ENCODE measurements at regions not wholly inside any gene's neighbourhood (a gene's known extent, or its start where the extent isn't known, plus 50 kb on each side); places are given as distances from the start of the nearest gene placed in this dataset.
"Not testable (repeated sequence)": the region's sequence is repeated elsewhere in the genome, so short reads cannot be mapped to it uniquely, and the experiment has no call there.

- H3K4me1 ChIP-seq (ENCODE audit: control insufficient read depth in 1 of 2, insufficient read depth in 2 of 2, low read length in 2 of 2) = no peaks in the 10 kb centered on the region
- no peak overlapping the region for H4K91ac ChIP-seq (ENCODE audit: low read depth, low read length)
- H2BK120ac ChIP-seq (ENCODE audit: insufficient read depth, low read length, poor library complexity) = no peak overlapping the region
- no peak overlapping the region for H2AFZ ChIP-seq (ENCODE audit: insufficient read depth, low read length, poor library complexity)
- no peaks in the 10 kb centered on the region for H3K27me3 ChIP-seq (ENCODE audit: insufficient read depth, low read length)
- no peak overlapping the region for H3K4ac ChIP-seq (ENCODE audit: low read depth, low read length)
- H4K8ac ChIP-seq (ENCODE audit: low read depth, low read length) = no peak overlapping the region
- H2BK5ac ChIP-seq (ENCODE audit: low read depth, low read length, poor library complexity) = no peak overlapping the region
- H4K12ac ChIP-seq (ENCODE audit: low read depth, low read length) = no peak overlapping the region
- no peak overlapping the region for H2BK12ac ChIP-seq (ENCODE audit: low read length)
- H3K36me3 ChIP-seq (ENCODE audit: control insufficient read depth in 1 of 2, insufficient read depth in 2 of 2, low read length in 2 of 2) = no peaks in the 10 kb centered on the region
- peaks cover 3% of the 10 kb centered on the region for H3K9me3 ChIP-seq (ENCODE audit: insufficient read depth, low read depth, low read length)
- no peak for DNase-seq
- no peaks in the 10 kb centered on the region for H3K79me1 ChIP-seq (ENCODE audit: low read length)
- no peak overlapping the region for H3K23ac ChIP-seq (ENCODE audit: low read length)
- no peak overlapping the region for H3K18ac ChIP-seq (ENCODE audit: low read length)
- H3K27ac ChIP-seq (ENCODE audit: low read depth, low read length) = no peak overlapping the region
- no peak overlapping the region for H3K14ac ChIP-seq (ENCODE audit: low read length)
- no peak overlapping the region for H2AK5ac ChIP-seq (ENCODE audit: low read length)
- H3K79me2 ChIP-seq (ENCODE audit: control insufficient read depth, insufficient read depth, low read length, poor library complexity) = no peaks in the 10 kb centered on the region
- H3K4me3 ChIP-seq (ENCODE audit: low read depth, low read length) = no peak overlapping the region
- no peak overlapping the region for H3K4me2 ChIP-seq (ENCODE audit: low read length)
- H3K9ac ChIP-seq (ENCODE audit: low read length) = no peak overlapping the region
Observed at GRCh38 chr10:61195211-61195610, 251.2 kb upstream of the RHOBTB1 start.

- not testable (repeated sequence) for H3K36me3 ChIP-seq (ENCODE audit: control insufficient read depth in 1 of 2, insufficient read depth in 2 of 2, low read length in 2 of 2); H3K79me1 ChIP-seq (ENCODE audit: low read length); H2AK5ac ChIP-seq (ENCODE audit: low read length); H3K4ac ChIP-seq (ENCODE audit: low read depth, low read length); H3K4me1 ChIP-seq (ENCODE audit: control insufficient read depth in 1 of 2, insufficient read depth in 2 of 2, low read length in 2 of 2); H3K27ac ChIP-seq (ENCODE audit: low read depth, low read length); H2AFZ ChIP-seq (ENCODE audit: insufficient read depth, low read length, poor library complexity); H3K4me2 ChIP-seq (ENCODE audit: low read length); H2BK120ac ChIP-seq (ENCODE audit: insufficient read depth, low read length, poor library complexity); H4K8ac ChIP-seq (ENCODE audit: low read depth, low read length); H3K4me3 ChIP-seq (ENCODE audit: low read depth, low read length); H4K91ac ChIP-seq (ENCODE audit: low read depth, low read length); H4K12ac ChIP-seq (ENCODE audit: low read depth, low read length); H3K9ac ChIP-seq (ENCODE audit: low read length); DNase-seq; H3K14ac ChIP-seq (ENCODE audit: low read length); H3K23ac ChIP-seq (ENCODE audit: low read length); H3K79me2 ChIP-seq (ENCODE audit: control insufficient read depth, insufficient read depth, low read length, poor library complexity); H3K27me3 ChIP-seq (ENCODE audit: insufficient read depth, low read length); H3K9me3 ChIP-seq (ENCODE audit: insufficient read depth, low read depth, low read length); H2BK12ac ChIP-seq (ENCODE audit: low read length); H2BK5ac ChIP-seq (ENCODE audit: low read depth, low read length, poor library complexity); H3K18ac ChIP-seq (ENCODE audit: low read length)
- WGBS (ENCODE audit: extremely low coverage, insufficient coverage, insufficient read length) = no CpG with 5 or more reads among the region's 2 CpGs
Observed at GRCh38 chr10:61192589-61192988, 248.6 kb upstream of the RHOBTB1 start.

- H3K4me2 ChIP-seq (ENCODE audit: low read length) = no peak overlapping the region
- H4K8ac ChIP-seq (ENCODE audit: low read depth, low read length) = no peak overlapping the region
- no peak overlapping the region for H3K4ac ChIP-seq (ENCODE audit: low read depth, low read length)
- H2BK120ac ChIP-seq (ENCODE audit: insufficient read depth, low read length, poor library complexity) = no peak overlapping the region
- H3K14ac ChIP-seq (ENCODE audit: low read length) = no peak overlapping the region
- H3K27me3 ChIP-seq (ENCODE audit: insufficient read depth, low read length) = no peaks in the 10 kb centered on the region
- H2AK5ac ChIP-seq (ENCODE audit: low read length) = no peak overlapping the region
- H3K4me3 ChIP-seq (ENCODE audit: low read depth, low read length) = no peak overlapping the region
- H3K4me1 ChIP-seq (ENCODE audit: control insufficient read depth in 1 of 2, insufficient read depth in 2 of 2, low read length in 2 of 2) = no peaks in the 10 kb centered on the region
- DNase-seq = no peak
- no peak overlapping the region for H3K9ac ChIP-seq (ENCODE audit: low read length)
- peaks cover 3% of the 10 kb centered on the region for H3K9me3 ChIP-seq (ENCODE audit: insufficient read depth, low read depth, low read length)
- no peak overlapping the region for H3K27ac ChIP-seq (ENCODE audit: low read depth, low read length)
- no peak overlapping the region for H2BK12ac ChIP-seq (ENCODE audit: low read length)
- no peaks in the 10 kb centered on the region for H3K36me3 ChIP-seq (ENCODE audit: control insufficient read depth in 1 of 2, insufficient read depth in 2 of 2, low read length in 2 of 2)
- no peak overlapping the region for H2AFZ ChIP-seq (ENCODE audit: insufficient read depth, low read length, poor library complexity)
- no peak overlapping the region for H3K18ac ChIP-seq (ENCODE audit: low read length)
- H2BK5ac ChIP-seq (ENCODE audit: low read depth, low read length, poor library complexity) = no peak overlapping the region
- H4K91ac ChIP-seq (ENCODE audit: low read depth, low read length) = no peak overlapping the region
- no peak overlapping the region for H3K23ac ChIP-seq (ENCODE audit: low read length)
- H3K79me1 ChIP-seq (ENCODE audit: low read length) = no peaks in the 10 kb centered on the region
- no CpG with 5 or more reads among the region's 3 CpGs for WGBS (ENCODE audit: extremely low coverage, insufficient coverage, insufficient read length)
- no peak overlapping the region for H4K12ac ChIP-seq (ENCODE audit: low read depth, low read length)
- H3K79me2 ChIP-seq (ENCODE audit: control insufficient read depth, insufficient read depth, low read length, poor library complexity) = no peaks in the 10 kb centered on the region
Observed at GRCh38 chr10:61192042-61192441, 248.1 kb upstream of the RHOBTB1 start.

- H3K27me3 ChIP-seq (ENCODE audit: insufficient read depth, low read length) = no peaks in the 10 kb centered on the region
- no peak overlapping the region for H3K27ac ChIP-seq (ENCODE audit: low read depth, low read length)
- no peaks in the 10 kb centered on the region for H3K79me2 ChIP-seq (ENCODE audit: control insufficient read depth, insufficient read depth, low read length, poor library complexity)
- H3K9me3 ChIP-seq (ENCODE audit: insufficient read depth, low read depth, low read length) = peaks cover 3% of the 10 kb centered on the region
- no peak overlapping the region for H3K4ac ChIP-seq (ENCODE audit: low read depth, low read length)
- no peak overlapping the region for H2AFZ ChIP-seq (ENCODE audit: insufficient read depth, low read length, poor library complexity)
- no peak overlapping the region for H2BK12ac ChIP-seq (ENCODE audit: low read length)
- no peak overlapping the region for H4K91ac ChIP-seq (ENCODE audit: low read depth, low read length)
- no peak overlapping the region for H3K4me3 ChIP-seq (ENCODE audit: low read depth, low read length)
- no peaks in the 10 kb centered on the region for H3K36me3 ChIP-seq (ENCODE audit: control insufficient read depth in 1 of 2, insufficient read depth in 2 of 2, low read length in 2 of 2)
- H4K12ac ChIP-seq (ENCODE audit: low read depth, low read length) = no peak overlapping the region
- no peaks in the 10 kb centered on the region for H3K4me1 ChIP-seq (ENCODE audit: control insufficient read depth in 1 of 2, insufficient read depth in 2 of 2, low read length in 2 of 2)
- H2AK5ac ChIP-seq (ENCODE audit: low read length) = no peak overlapping the region
- H3K18ac ChIP-seq (ENCODE audit: low read length) = no peak overlapping the region
- H3K79me1 ChIP-seq (ENCODE audit: low read length) = no peaks in the 10 kb centered on the region
- no peak overlapping the region for H3K4me2 ChIP-seq (ENCODE audit: low read length)
- no peak overlapping the region for H2BK120ac ChIP-seq (ENCODE audit: insufficient read depth, low read length, poor library complexity)
- H3K14ac ChIP-seq (ENCODE audit: low read length) = no peak overlapping the region
- no peak for DNase-seq
- no peak overlapping the region for H3K9ac ChIP-seq (ENCODE audit: low read length)
- no peak overlapping the region for H2BK5ac ChIP-seq (ENCODE audit: low read depth, low read length, poor library complexity)
- no peak overlapping the region for H3K23ac ChIP-seq (ENCODE audit: low read length)
- no peak overlapping the region for H4K8ac ChIP-seq (ENCODE audit: low read depth, low read length)
- WGBS (ENCODE audit: extremely low coverage, insufficient coverage, insufficient read length) = no CpG with 5 or more reads among the region's 2 CpGs
Observed at GRCh38 chr10:61189912-61190311, 245.9 kb upstream of the RHOBTB1 start.

- H2BK5ac ChIP-seq (ENCODE audit: low read depth, low read length, poor library complexity) = no peak overlapping the region
- no peaks in the 10 kb centered on the region for H3K79me1 ChIP-seq (ENCODE audit: low read length)
- no peaks in the 10 kb centered on the region for H3K36me3 ChIP-seq (ENCODE audit: control insufficient read depth in 1 of 2, insufficient read depth in 2 of 2, low read length in 2 of 2)
- H3K27ac ChIP-seq (ENCODE audit: low read depth, low read length) = no peak overlapping the region
- no peaks in the 10 kb centered on the region for H3K79me2 ChIP-seq (ENCODE audit: control insufficient read depth, insufficient read depth, low read length, poor library complexity)
- H3K4me3 ChIP-seq (ENCODE audit: low read depth, low read length) = no peak overlapping the region
- H3K4ac ChIP-seq (ENCODE audit: low read depth, low read length) = no peak overlapping the region
- no peaks in the 10 kb centered on the region for H3K4me1 ChIP-seq (ENCODE audit: control insufficient read depth in 1 of 2, insufficient read depth in 2 of 2, low read length in 2 of 2)
- no peak overlapping the region for H3K4me2 ChIP-seq (ENCODE audit: low read length)
- H2AK5ac ChIP-seq (ENCODE audit: low read length) = no peak overlapping the region
- H3K9me3 ChIP-seq (ENCODE audit: insufficient read depth, low read depth, low read length) = peaks cover 3% of the 10 kb centered on the region
- DNase-seq = no peak
- H2BK12ac ChIP-seq (ENCODE audit: low read length) = no peak overlapping the region
- H2BK120ac ChIP-seq (ENCODE audit: insufficient read depth, low read length, poor library complexity) = no peak overlapping the region
- H3K27me3 ChIP-seq (ENCODE audit: insufficient read depth, low read length) = no peaks in the 10 kb centered on the region
- H3K23ac ChIP-seq (ENCODE audit: low read length) = no peak overlapping the region
- no peak overlapping the region for H3K9ac ChIP-seq (ENCODE audit: low read length)
- H4K8ac ChIP-seq (ENCODE audit: low read depth, low read length) = no peak overlapping the region
- H3K18ac ChIP-seq (ENCODE audit: low read length) = no peak overlapping the region
- no peak overlapping the region for H4K91ac ChIP-seq (ENCODE audit: low read depth, low read length)
- H2AFZ ChIP-seq (ENCODE audit: insufficient read depth, low read length, poor library complexity) = no peak overlapping the region
- H3K14ac ChIP-seq (ENCODE audit: low read length) = no peak overlapping the region
- H4K12ac ChIP-seq (ENCODE audit: low read depth, low read length) = no peak overlapping the region
Observed at GRCh38 chr10:61188691-61189090, 244.7 kb upstream of the RHOBTB1 start.

All from trophoblast cell (in vitro differentiated cells and primary cell).